Keratinocyte (primary cell): ENCODE measurements at regions not wholly inside any gene's neighbourhood (a gene's known extent, or its start where the extent isn't known, plus 50 kb on each side); places are given as distances from the start of the nearest gene placed in this dataset.

Source experiments
- EZH2 ChIP-seq: IDR thresholded peaks from one replicate; pipeline ENCODE4 v1.6.1; 2012; ENCODE audit warnings: inconsistent platforms, mild to moderate bottlenecking, low read length, moderate library complexity
- TF ChIP-seq, protein P1 (sequence below), 3 experiments: IDR thresholded peaks in 1 of 3; conservative IDR thresholded peaks in 1 of 3; optimal IDR thresholded peaks in 1 of 3; 2 replicates in 2 of 3; 3 replicates in 1 of 3; pipeline versions ENCODE3 to v1.5.1; 2011; ENCODE audit warnings: low read length in 3 of 3, mild to moderate bottlenecking in 3 of 3, moderate library complexity in 2 of 3, control low read depth in 1 of 3, inconsistent platforms in 1 of 3; ENCODE audit not compliant: insufficient read depth in 2 of 3; ENCODE audit errors: extremely low read depth in 1 of 3

DNA sequence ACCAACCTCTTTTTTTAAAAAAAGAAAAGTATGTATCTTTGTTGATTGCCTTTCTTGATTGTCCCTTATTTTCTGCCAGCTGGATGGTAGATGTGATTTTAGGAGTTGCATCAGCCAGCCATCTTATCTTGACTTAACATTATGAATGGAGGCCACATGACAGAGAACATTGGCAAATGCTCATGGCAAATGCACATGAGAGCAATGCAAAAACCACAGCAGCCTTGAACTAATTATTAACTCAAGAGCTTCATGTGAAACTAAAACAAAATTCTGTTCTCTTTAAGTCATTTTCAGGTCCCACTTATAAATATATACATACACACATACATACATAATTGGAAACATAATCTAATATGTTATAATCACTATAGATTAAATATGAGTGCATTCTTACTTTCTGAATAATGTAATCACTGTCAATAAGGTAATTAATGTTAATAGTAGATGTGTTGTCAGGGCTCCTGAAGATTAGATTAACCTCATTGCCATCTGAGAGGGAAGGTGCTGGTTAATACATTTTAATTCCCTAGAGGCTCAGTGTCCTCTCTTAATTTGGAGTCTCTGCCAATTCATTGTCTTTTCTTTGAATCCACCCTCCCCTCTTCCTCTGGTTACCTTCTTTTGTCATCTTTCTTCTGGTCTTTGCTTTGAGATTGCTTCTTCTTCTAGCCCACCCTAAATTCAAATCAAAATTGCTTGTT is 962.2 kb downstream of the ADGRL2 start:
- TF ChIP-seq, protein P1, sequence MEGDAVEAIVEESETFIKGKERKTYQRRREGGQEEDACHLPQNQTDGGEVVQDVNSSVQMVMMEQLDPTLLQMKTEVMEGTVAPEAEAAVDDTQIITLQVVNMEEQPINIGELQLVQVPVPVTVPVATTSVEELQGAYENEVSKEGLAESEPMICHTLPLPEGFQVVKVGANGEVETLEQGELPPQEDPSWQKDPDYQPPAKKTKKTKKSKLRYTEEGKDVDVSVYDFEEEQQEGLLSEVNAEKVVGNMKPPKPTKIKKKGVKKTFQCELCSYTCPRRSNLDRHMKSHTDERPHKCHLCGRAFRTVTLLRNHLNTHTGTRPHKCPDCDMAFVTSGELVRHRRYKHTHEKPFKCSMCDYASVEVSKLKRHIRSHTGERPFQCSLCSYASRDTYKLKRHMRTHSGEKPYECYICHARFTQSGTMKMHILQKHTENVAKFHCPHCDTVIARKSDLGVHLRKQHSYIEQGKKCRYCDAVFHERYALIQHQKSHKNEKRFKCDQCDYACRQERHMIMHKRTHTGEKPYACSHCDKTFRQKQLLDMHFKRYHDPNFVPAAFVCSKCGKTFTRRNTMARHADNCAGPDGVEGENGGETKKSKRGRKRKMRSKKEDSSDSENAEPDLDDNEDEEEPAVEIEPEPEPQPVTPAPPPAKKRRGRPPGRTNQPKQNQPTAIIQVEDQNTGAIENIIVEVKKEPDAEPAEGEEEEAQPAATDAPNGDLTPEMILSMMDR (optimal IDR thresholded peaks at IDR 0.05 in 1 of 3, IDR thresholded peaks at IDR 0.05 in 1 of 3, conservative IDR thresholded peaks at IDR 0.05 in 1 of 3; ENCODE audit: extremely low read depth in 1 of 3, insufficient read depth in 2 of 3, low read length in 3 of 3) = no peak
- TF ChIP-seq EZH2 = no peak
